GM12801 (cell line): ENCODE measurements at regions not wholly inside any gene's neighbourhood (a gene's known extent, or its start where the extent isn't known, plus 50 kb on each side); places are given as distances from the start of the nearest gene placed in this dataset.

ENCODE experiments used
- TF ChIP-seq, protein P1 (sequence below): IDR thresholded peaks from one replicate; pipeline ENCODE4 v1.5.1; 2011; ENCODE audit warnings: control low read depth; ENCODE audit not compliant: insufficient read length; ENCODE audit errors: extremely low read depth

DNA sequence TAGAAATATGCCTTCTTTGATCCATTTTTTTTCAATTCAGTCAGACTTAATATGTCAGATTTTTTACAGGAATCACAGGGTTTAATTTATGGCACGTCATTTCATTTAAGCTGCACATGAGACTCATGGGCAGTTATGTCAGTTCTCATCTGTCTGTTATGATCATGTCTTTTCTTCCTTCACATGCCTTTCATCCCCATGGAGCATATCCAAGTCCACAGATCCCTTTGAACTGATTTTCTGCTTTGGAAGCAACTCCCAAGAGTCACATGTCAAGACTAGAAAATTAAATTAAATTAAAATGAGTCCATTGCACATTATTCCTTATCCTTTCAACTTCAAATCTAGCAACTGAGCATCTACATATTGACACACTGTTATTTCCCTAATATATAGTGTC is 1274.0 kb upstream of the C9orf72 start:
- TF ChIP-seq, protein P1, sequence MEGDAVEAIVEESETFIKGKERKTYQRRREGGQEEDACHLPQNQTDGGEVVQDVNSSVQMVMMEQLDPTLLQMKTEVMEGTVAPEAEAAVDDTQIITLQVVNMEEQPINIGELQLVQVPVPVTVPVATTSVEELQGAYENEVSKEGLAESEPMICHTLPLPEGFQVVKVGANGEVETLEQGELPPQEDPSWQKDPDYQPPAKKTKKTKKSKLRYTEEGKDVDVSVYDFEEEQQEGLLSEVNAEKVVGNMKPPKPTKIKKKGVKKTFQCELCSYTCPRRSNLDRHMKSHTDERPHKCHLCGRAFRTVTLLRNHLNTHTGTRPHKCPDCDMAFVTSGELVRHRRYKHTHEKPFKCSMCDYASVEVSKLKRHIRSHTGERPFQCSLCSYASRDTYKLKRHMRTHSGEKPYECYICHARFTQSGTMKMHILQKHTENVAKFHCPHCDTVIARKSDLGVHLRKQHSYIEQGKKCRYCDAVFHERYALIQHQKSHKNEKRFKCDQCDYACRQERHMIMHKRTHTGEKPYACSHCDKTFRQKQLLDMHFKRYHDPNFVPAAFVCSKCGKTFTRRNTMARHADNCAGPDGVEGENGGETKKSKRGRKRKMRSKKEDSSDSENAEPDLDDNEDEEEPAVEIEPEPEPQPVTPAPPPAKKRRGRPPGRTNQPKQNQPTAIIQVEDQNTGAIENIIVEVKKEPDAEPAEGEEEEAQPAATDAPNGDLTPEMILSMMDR: no peak

DNA sequence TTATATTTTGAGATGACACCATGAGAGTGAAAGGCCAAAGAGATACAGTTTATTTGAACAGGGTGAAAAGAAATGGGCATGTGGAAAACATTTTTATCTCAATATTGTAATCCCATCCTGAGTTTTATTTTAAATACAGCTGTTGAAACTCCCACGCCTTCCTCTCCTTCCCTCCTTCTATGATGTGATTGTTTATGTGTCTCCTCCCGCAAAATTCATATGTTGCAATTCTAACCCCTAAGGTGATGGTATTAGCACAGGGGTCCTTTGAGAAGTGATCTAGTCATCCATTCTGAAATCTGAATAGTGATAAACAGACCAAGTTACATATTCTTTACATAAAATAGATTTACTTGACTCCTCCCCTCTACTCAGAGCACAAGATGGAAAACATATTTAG is 1275.4 kb upstream of the C9orf72 start:
- TF ChIP-seq, protein P1: no peak

DNA sequence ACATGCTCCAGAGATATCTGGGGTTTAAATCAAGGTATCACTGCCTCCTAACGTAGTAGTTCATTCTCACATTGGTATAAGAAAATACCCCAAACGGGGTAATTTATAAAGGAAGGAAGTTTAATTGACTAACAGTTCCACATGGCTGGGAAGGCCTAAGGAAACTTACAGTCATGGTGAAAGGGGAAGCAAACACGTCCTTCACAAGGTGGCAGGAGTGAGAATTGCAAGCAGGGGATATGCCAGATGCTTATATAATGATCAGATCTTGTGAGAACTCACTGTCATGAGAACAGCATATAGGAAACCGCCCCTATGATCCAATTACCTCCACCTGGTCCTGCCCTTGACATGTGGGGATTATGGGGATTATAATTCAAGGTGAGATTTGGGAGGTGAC is 1280.2 kb upstream of the C9orf72 start:
- TF ChIP-seq, protein P1: no peak

DNA sequence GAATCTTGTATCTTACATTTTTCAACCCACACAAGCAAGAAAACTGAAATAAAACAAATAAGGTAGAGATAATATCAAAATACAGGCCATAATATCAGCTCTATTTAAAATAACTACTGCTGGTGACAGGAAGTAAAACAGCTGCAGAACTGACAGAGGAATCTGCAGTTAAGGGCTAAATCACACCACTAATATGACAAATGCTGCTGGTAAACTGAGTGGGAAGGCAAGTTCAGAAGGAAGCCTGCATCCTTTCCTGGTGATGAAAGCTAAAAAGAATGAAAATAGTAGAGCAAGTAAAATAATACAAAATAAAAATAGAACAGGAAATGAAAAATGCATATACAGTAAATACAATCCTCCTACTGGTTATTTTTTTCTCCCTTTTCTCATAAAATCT is 1293.7 kb upstream of the C9orf72 start:
- TF ChIP-seq, protein P1: no peak

DNA sequence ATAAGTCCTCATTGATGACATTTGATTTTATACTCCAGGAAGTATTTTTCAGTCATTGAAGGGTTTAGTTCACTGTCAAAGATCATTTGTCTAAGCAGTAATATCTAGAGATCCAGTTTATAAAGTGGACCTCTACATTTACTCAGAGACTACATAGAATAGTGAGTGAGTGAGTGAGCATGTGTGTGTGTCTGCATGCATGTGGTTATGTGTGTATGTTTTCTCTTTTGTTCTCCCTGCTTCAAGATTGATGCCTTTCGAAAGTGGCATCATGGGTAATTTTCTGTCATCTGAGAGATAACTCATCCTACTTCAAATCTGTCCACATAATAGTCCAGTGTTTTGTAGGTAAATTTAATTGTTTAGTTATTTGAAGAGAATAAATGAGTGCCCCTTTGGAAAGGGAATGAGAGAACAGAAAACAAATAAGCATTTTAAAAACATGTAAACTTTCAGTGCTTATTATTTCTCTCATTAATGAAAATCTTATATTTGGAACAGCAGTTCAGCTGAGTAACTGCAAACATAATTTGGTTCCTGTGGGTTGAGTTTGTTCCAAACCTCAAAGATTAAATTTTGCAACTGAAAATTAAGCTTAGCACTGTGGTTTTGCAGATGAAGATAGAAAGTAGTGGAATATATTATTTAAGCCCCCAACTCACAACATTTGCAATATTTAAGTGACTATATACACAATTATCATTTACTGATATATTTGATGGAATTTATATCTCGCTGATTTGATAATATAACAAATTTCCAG is 1295.1 kb upstream of the C9orf72 start:
- TF ChIP-seq, protein P1: no peak

DNA sequence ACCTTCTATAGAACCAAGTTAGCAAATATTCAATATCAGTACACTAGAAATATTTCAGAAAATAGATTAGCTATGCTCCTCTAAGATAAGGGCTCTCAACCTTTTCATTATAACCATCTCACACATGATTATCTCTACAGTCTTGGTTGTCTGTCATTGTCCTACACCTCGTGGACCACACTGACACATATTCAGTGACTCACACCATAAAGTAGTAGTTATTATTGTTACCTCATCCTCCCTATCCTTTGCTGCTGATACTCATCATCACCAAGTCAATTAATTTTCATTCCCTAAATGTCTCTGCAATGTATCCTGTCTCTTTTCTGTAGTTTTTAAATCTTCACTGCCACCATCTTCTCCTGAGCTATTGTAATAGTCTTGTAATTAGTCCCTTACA is 1309.2 kb upstream of the C9orf72 start:
- TF ChIP-seq, protein P1: no peak

DNA sequence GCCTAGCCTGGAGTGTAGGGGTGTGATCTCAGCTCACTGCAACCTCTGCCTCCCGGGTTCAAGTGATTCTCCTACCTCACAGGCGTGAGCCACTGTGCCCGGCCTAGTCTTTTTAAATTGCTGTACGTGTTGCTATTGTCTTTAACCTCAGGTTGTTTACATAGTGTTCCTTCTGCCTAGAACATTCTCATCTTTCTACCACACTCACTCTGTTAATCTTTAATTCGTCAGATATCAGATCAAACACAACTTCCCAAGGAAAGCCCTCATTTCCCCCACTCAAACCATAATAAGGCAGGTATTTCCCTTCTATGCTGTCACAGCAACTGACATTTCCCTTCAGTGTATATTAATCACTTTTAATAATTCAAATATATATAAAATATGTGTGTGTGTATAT is 1310.0 kb upstream of the C9orf72 start:
- TF ChIP-seq, protein P1: no peak
